DOHH2 (cell line): ENCODE measurements at regions not wholly inside any gene's neighbourhood (a gene's known extent, or its start where the extent isn't known, plus 50 kb on each side); places are given as distances from the start of the nearest gene placed in this dataset.

Experiments used
- EZH2phosphoT487 ChIP-seq: fragments of 200-600 bp; sonication (generic); IDR thresholded peaks from 2 replicates; pipeline ENCODE4 v1.6.1; 2017; ENCODE audit warnings: borderline replicate concordance, mild to moderate bottlenecking, antibody characterized with exemption, low read length, moderate library complexity, mixed read lengths
- TF ChIP-seq, protein P1 (sequence below): fragments of 200-600 bp; sonication (generic); IDR thresholded peaks from one replicate; pipeline ENCODE4 v1.5.1; 2014; ENCODE audit warnings: antibody characterized with exemption, mild to moderate bottlenecking, low read depth, low read length; ENCODE audit not compliant: poor library complexity, severe bottlenecking

DNA sequence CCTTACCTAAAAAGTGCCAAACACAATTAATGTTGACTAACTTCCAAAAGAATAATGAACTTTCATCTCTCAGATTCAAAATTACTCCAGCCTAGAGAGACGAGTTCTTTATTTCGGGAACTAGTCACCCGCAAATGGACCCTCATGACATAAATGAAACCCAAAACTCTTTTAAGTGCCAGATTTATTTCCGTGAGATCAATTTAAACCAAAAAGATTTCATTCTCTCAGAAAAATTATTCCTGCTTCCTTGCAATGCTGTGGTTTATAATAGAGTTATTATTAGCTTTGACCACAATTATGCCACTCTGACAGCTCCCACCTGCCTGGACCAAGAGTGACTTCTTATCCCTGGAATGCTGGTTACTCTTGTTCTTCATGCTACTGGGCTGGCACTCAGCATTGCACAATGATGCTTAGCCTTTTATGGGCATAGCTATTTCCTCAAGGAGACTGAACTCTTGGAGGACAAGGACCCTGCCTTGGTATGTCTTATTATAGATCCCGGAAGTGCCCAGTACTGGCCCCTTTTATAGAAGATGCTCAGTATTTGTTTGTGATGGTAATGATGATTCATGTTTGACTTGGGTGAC, 183.5 kb downstream of the SNX18 start:
- TF ChIP-seq, protein P1, sequence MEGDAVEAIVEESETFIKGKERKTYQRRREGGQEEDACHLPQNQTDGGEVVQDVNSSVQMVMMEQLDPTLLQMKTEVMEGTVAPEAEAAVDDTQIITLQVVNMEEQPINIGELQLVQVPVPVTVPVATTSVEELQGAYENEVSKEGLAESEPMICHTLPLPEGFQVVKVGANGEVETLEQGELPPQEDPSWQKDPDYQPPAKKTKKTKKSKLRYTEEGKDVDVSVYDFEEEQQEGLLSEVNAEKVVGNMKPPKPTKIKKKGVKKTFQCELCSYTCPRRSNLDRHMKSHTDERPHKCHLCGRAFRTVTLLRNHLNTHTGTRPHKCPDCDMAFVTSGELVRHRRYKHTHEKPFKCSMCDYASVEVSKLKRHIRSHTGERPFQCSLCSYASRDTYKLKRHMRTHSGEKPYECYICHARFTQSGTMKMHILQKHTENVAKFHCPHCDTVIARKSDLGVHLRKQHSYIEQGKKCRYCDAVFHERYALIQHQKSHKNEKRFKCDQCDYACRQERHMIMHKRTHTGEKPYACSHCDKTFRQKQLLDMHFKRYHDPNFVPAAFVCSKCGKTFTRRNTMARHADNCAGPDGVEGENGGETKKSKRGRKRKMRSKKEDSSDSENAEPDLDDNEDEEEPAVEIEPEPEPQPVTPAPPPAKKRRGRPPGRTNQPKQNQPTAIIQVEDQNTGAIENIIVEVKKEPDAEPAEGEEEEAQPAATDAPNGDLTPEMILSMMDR, result no peak
- TF ChIP-seq EZH2phosphoT487, result no peak
